VCaP (cell line): ENCODE measurements at regions not wholly inside any gene's neighbourhood (a gene's known extent, or its start where the extent isn't known, plus 50 kb on each side); places are given as distances from the start of the nearest gene placed in this dataset.

ENCODE experiments used
- H3K27ac ChIP-seq: fragments of 450-650 bp; 2 replicates; pipeline ENCODE4 v1.5.1; 2017
- CTCF ChIP-seq: fragments of 450-650 bp; conservative IDR thresholded peaks from 2 replicates; pipeline ENCODE4 v1.5.1; 2017; ENCODE audit warnings: mild to moderate bottlenecking, moderate library complexity

GRCh38 chr4:179007755-179008154, 1565.5 kb upstream of the AGA start:
- no peak for TF ChIP-seq CTCF

DNA sequence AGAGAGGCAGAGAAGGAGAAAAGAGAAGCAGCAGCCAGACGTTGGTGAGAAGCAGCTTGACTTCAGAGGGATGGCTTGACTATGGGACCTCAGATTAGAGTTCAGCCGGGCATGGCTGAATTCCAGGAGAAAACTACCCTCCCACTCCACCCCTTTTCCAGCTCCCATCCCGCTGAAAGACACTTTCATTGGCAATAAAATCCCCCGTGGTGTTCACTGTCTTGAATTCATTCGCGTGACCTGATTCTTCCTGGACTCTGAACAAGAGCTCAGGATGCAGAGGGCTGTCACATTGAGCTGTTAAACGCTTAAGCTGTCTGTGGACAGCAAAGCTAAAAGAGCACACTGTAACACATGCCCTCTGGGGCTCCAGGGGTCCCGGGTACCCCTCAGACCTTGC, 1575.3 kb upstream of the AGA start:
- H3K27ac ChIP-seq = no peak overlapping the region

More at GRCh38 chr4:179007755-179008154, 1565.5 kb upstream of the AGA start:
- no peak overlapping the region for H3K27ac ChIP-seq

DNA sequence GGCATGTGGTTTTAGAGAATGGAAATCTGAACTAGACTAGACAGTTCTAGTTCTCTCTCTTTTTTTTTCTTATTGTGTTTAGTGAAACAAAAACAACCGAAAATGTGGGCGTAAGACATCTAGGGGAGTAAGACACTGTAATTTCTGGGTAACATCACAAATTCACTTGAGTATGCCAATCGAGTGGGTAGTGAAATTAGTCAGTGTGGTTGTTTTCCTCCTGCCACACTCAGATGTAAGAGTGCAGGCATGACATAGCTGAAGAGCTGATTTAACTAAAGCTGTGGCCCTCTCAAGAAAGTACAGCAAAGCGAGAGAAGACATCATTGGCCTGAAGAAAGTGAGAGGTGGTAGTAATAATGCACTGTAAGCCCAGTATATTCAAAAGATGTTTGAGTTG, 1585.3 kb upstream of the AGA start:
- no peak for TF ChIP-seq CTCF
- no peak overlapping the region for H3K27ac ChIP-seq

More for the DNA sequence above, 1575.3 kb upstream of the AGA start:
- no peak for TF ChIP-seq CTCF

DNA sequence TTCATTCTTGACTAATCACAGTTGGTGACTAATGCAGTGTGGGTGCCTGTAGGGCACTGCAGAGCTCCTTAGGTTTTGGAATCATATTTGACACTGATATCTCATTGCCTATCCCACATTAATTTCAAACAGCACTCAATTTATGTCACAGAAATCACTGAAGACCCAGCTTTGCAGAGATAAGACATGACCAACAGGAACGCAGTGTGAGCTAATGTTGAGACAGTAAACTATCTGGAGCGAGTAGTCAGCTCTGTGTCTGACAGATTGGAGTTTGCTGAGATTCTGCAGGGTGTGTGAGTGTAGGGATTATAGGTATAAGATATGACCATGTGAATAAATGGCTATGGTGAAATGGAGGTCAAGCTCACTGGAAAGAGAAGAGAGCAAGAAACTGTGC, 1586.1 kb upstream of the AGA start:
- no peak for TF ChIP-seq CTCF
- H3K27ac ChIP-seq = no peak overlapping the region

- TF ChIP-seq CTCF = no peak
- no peak overlapping the region for H3K27ac ChIP-seq
These were observed 1587.4 kb upstream of the AGA start for GRCh38 chr4:179029683-179030082.

- no peak overlapping the region for H3K27ac ChIP-seq
- no peak for TF ChIP-seq CTCF
These were observed 1598.0 kb upstream of the AGA start for GRCh38 chr4:179040259-179040658.

GRCh38 chr4:179048839-179049453, 1606.7 kb upstream of the AGA start:
- TF ChIP-seq CTCF = no peak
- H3K27ac ChIP-seq = no peak overlapping the region
